Epithelial cell of esophagus (primary cell): ENCODE measurements at regions not wholly inside any gene's neighbourhood (a gene's known extent, or its start where the extent isn't known, plus 50 kb on each side); places are given as distances from the start of the nearest gene placed in this dataset.
A peak's percentile ranks its signal among the peaks of the same experiment; 100 is the strongest.

ENCODE experiments used
- DNase-seq: peaks from one replicate; pipeline ENCODE4 v3.0.0; 2010; ENCODE audit warnings: low read depth
- H3K4me3 ChIP-seq: 2 replicates; pipeline ENCODE4 v1.5.1; 2011; ENCODE audit warnings: mild to moderate bottlenecking, low read length, control low read depth
- CTCF ChIP-seq: IDR thresholded peaks from 2 replicates; pipeline ENCODE4 v1.5.1; 2011; ENCODE audit warnings: low read depth, mild to moderate bottlenecking, low read length, control low read depth, inconsistent platforms; ENCODE audit not compliant: insufficient read depth; ENCODE audit errors: missing control alignments

GRCh38 chr3:30505866-30506520 lies 100.4 kb upstream of the TGFBR2 start:
- DNase-seq = no peak
- H3K4me3 ChIP-seq = no peak overlapping the region
- no peak for TF ChIP-seq CTCF

GRCh38 chr3:30508339-30508738 lies 98.1 kb upstream of the TGFBR2 start:
- TF ChIP-seq CTCF = no peak
- H3K4me3 ChIP-seq = no peak overlapping the region
- no peak for DNase-seq

DNA sequence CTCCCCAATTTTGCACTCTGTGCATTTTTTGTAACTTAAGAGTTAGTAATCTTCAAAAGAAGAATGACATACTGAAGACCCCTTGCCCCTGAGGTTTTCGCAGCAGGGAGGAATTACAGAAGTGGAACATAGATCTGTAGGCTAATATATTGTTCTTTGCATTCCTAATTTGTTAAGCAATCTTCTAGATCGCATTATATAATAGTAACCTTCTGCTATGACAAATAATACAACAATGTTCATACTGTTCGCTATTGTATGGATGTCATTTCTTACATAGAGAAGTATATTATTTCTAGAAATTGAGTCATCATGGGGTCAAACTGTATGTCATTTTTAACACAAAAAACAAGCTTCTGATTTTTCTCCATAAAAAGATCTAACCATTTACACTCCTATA lies 95.8 kb upstream of the TGFBR2 start:
- peak; percentile 48 for DNase-seq
- no peak for TF ChIP-seq CTCF
- no peak overlapping the region for H3K4me3 ChIP-seq

DNA sequence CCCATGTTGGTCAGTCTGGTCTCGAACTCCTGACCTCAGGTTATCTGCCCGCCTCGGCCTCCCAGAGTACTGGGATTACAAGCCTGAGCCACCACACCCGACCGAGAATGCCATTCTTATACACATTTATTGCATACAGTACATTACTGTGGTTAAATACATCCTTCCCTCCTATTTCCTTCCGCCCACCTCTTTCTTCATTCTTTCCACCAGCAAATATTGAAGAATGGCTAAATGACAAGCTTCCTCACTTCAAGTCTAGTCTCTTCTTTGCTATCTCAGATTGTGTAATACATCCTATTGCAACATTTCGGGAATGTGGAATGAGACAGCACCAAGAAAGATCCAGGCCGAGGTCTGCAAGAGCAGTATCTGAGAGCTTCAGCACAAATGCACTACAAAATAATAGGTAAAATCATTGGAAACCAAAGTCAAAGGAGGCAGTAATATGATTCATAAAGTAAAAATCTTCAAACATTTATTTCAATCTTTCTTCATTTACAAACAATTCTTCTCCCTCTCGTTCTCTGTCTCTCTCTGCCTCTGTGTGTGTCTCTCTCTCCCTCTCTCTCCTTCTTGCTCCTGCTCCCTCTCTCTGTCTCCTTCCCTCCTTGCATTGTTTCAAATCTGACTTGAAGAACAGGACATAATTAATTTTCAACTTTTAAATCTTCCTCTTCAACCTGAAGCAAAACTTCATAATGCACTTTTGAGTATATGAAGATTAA lies 94.7 kb upstream of the TGFBR2 start:
- peak; percentile 96 for DNase-seq
- no peak for TF ChIP-seq CTCF
- H3K4me3 ChIP-seq = no peak overlapping the region

GRCh38 chr3:30512576-30512975 lies 93.8 kb upstream of the TGFBR2 start:
- no peak for DNase-seq
- no peak for TF ChIP-seq CTCF
- no peak overlapping the region for H3K4me3 ChIP-seq

DNA sequence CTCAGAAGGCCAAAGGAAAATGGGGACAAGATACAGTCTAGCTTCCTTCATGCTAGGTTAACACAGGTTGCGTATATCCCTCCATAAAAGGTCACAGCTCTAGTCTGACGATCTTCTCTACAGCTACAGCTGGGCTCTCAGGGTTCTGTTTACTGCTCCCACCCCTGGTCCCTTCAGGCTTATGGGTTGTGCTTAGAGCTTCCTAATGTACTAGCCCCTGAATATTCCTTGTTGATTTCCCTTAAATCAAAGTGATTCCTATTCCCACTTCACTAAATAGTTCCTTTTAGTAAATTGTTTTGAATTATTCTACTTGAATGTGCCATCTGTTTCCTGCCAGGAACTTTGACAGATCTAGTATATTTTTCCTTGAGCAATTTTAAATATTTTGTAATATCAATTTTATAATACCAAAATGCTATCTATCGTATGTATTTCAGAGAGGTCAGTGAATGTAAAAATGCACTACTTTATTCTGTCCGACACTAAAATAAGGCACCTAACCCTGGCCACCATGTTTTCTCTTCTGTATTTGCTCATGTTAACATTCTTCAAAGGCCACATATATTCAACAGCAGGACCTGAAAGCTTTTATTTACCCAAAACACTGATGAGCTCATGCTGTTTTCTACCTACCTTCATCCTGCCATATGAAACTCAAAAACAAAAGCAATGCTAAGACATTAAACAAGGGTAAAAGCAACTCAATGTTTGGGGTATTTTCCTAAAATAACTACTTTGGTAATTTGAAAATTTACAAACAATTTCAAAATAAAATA lies 92.8 kb upstream of the TGFBR2 start:
- no peak overlapping the region for H3K4me3 ChIP-seq
- no peak for DNase-seq
- TF ChIP-seq CTCF = no peak
